ENCODE measurements at regions not wholly inside any gene's neighbourhood (a gene's known extent, or its start where the extent isn't known, plus 50 kb on each side); places are given as distances from the start of the nearest gene placed in this dataset.
A peak's percentile ranks its signal among the peaks of the same experiment; 100 is the strongest.
"Not testable (repeated sequence)": the region's sequence is repeated elsewhere in the genome, so short reads cannot be mapped to it uniquely, and the experiment has no call there.

DNA sequence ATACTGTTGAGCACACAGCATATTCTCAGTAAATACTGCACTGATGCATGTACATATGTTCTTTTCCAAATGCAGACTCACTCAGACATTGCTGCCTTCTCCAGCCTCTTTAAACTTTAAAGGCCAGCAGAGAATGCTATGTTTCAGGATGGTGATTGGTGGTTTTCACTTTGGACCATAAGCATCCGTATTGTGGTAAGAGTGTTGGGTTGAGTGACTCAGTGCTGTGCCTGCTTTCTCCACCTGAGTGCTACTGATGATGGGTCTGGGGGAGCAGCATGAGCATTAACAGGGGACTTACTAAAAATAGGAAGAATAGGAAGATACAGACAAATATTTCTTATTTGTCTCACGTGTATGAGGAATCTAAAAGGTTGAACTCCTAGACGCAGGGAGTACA, 56.3 kb upstream of the ZNF92 start:
- no peak for DNase-seq (ENCODE audit: low spot score)

DNA sequence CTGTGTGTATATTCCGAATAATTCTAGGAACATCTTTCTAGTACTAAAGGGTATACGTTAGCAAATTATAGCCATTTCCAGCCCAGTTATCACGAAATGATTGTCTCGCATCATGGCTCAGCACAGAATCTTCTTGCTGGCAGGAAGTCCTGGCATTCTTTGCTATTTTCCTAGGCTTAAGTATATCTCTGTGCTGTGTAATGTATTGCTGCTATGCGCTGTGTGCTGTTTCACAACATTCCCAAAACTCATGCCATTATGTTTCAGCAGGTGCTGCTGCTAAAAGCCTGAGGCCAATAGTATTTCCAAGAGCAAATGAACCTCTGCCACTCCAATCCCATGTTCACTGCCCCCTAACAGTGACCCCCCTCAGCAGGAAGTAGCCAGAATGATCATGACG, 62.9 kb upstream of the ZNF92 start:
- no peak for DNase-seq (ENCODE audit: low spot score)

DNA sequence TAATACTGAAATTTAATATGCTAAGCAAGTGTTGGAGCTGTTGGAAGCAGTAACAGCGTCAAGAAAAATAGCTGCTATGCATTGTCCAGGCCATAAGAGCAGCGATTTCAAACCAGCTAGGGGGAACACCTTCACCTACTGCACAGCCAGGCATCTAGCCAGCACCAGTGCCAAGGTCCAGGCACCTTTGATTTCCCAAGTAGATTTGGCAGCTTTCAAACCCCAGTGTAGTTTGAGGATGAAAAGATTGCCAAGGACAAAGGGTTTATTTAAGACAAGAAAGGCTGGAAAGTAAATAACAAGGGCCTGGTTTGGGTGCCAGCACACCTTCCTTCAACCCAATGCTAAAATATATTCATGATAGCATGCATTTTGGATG, 65.4 kb upstream of the ZNF92 start:
- no peak for DNase-seq (ENCODE audit: low spot score)

DNA sequence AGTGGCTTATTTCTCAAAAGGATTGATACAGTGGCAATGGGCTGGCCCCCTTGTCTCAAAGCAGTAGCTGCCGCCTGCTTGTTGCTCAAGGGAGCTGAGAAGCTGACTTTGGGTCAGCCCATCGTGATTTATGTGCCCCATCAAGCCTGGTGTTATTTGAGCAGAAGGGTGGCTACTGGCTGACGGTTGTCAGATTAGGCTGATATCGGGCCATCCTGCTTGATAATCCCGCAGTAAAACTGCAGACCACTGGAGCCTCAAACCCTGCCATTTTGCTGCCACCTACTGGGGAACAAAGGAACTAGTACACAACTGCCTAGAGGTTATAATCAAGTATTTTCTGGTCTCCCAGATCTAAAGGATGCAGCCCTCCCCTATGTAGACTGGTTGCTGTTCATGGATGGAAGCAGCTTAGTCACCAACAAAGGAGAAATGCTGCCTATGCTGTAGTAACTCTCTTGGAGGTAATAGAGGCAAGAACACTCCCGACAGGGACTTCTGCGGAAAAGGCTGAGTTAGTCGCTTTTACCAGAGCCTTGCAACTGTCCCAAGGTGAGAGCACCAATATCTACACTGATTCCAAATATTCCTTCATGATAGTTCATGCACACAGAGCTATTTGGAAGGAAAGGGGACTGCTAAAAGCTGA, 65.9 kb upstream of the ZNF92 start:
- DNase-seq (ENCODE audit: low spot score): peak; percentile 51

DNA sequence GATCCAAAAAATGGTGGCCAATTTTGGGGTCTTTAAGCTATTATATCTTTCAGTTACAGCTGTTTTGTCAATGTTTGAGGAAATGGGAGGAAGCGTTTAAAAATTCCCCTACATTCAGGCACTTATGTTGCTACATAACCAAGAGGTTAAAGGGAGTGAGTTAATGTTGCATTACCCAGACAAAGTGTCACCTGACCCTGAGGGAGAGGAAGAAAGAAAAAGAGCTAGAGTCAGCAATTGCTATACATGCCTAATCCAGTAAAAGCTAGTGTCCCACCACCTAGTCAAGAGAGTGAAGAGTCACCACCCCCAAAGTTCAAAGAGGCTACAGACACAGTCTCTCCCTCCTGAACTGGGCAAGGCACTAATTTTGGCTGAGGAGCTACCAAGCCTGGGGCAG, 69.5 kb upstream of the ZNF92 start:
- DNase-seq (ENCODE audit: low spot score): no peak

DNA sequence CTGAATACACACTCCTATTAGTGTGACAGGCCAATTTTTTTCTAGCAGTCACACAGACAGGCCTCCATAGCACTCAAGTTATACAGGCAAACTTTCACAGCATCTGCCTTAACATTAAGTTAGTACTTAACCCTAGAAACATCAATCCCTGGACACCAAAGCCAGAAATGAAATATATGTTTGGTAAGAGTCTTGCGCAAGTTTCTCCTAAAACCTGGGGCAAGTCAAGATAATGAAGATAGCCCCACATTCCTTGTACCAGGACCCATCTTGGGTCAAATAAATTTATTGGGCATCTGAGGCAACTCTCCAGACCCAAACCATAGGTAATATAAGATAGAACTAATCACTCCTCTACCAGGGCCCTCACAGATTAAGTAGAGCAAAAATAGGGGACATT, 70.8 kb upstream of the ZNF92 start:
- no peak for DNase-seq (ENCODE audit: low spot score)

DNA sequence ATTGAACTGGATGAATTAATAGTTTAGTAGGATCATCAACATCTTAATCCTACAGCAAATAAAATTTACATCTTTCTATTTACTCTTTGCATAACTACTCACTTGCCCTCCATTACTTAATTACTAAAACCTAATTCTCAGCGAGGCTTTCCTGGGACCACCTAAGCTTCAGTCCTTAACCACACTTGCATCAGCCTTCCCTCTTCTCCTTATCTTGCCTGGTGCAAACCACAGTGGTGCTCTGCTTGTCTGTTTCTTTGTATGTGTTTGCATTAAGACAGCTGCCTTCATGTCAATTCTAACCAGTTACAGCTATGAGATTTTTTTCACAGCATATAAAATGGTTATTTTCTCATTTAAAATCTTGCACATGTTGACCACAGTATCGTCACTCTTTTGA, 72.6 kb upstream of the ZNF92 start:
- DNase-seq (ENCODE audit: low spot score): no peak

DNA sequence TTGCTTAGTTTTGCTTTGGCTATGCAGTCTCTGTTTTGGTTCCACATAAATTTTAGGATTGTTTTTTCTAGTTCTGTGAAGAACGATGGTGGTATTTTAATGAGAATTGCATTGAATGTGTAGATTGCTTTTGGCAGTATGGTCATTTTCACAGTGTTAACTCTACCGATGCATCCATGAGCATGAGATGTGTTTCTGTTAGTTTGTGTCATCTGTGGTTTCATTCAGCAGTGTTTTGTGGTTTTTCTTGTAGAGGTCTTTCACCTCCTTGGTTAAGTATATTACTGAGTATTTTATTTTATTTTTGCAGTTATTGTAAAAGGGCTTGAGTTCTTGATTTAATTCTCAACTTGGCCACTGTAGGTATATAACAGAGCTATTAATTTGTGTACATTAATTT, 78.2 kb upstream of the ZNF92 start:
- no peak for DNase-seq (ENCODE audit: low spot score)

DNA sequence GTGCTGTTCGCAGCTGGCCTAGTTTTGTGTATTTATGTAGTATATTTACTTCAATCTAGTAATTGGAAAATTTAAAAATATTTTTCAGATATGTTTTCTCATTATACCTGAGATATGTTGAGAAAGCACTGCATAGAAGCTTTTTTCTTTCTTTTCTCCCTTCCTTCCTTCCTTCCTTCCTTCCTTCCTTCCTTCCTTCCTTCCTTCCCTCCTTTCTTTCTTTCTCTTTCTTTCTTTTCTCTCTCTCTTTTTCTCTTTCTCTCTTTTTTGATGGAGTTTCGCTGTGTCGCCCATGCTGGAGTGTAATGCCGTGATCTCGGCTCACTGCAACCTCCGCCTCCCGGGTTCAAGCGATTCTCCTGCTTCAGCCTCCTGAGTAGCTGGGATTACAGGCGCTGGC, 83.3 kb upstream of the ZNF92 start:
- DNase-seq (ENCODE audit: low spot score): not testable (repeated sequence)

DNA sequence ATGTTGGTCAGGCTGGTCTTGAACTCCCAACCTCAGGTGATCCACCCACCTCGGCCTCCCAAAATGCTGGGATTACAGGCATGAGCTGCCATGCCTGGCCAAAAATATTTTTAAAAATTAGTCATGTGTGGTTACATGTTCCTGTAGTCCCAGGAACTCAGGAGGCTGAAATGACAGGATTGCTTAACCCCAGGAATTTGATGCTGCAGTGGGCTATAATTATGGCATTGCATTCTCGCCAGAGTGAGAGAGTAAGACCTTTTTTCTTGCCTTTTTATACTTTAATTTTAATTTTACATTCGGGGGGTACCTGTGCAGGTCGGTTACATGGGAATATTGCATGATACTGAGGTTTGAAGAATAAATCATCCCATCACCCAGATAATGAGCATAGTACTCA, 86.6 kb upstream of the ZNF92 start:
- no peak for DNase-seq (ENCODE audit: low spot score)

DNA sequence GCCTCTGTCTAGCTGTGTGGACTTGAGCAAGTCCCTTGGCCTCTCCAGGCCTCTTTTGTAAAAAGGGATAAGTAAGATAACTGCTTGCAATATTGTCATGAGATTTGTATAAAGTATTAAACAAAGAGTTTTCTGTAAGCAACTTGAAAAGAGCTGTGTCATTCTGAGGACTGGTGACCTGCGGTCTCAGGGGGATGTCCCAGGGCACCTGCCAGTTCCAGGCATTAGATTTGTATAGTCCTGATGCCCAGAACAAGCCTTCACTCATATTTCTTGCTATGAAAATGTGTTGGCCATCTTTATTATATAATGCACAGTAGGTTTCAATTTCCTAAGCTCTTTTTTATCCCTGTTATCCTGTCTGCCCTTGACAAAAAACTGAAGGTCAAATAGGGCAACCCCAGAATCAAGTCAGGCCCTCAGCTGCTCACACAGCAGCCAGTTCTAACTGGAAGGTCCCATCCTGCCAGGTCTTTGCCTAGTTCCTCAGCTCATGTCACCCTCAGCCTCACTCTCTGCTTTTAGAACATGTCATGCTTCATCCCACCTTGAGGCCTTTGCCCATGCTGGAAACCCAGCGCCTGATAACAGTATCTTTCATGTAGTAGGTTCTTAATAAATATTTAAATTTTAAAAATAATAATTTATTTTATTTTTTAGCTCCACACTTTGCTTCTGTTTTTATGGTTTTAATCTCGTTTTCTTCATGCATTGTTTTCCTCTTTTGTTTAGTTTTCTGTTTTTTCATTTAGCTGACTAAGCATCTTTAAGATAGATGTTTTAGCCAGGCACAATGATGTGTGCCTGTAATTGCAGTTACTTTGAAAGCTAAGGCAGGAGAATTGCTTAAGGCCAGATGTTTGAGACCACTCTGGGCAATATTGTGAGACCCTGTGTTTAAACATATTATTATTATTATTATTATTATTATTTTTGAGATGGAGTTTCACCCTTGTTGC, 87.5 kb upstream of the ZNF92 start:
- DNase-seq (ENCODE audit: low spot score): no peak

DNA sequence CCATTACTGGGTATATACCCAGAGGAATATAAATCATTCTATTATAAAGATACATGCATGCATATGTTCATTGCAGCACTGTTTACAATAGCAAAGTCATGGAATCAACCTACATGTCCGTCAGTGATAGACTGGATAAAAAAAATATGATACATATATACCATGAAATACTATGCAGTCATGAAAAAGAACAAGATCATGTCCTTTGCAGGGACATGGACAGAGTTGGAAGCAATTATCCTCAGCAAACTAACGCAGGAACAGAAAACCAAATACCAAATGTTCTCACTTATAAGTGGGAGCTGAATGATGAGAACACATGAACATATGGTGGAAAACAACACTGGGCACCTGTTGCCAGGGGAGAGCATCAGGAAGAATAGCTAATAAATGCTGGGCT, 88.4 kb upstream of the ZNF92 start:
- not testable (repeated sequence) for DNase-seq (ENCODE audit: low spot score)

DNA sequence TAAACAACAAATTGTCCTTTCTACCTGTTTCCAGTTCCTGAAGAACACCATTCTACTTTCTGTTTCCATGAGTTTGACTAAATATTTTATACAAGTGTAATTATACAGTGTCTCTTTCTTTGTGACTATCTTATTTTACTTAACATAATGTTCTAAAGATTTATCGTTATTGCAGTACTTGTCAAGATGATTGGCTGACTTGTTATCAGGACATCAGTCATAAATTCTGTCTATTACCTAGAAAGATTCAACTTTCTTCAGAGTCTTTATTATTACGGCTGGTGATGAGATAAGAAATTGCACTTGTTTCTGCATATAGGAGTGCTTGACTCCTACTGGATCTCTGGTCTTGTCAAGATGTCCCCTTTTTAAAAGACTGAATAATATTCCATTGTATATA, 93.9 kb upstream of the ZNF92 start:
- DNase-seq (ENCODE audit: low spot score): no peak

DNA sequence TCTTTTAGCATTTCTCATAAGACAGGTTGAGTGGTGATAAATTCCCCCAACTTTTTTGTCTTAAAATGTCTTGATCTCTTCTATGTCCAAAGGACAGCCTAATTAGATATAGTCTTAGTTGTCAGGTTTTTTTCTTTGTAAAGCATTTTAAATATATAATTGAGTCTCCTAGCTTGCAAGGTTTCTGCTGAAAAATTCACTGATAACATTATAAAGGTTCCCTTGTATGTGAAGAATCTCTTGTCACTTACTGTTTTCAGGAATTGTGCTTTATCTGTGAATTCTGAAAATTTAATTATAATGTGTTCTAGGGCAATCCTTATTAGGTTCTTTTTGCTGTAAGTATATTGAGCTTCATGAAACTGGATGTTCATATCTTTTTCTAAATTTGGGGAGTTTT, 96.8 kb upstream of the ZNF92 start:
- DNase-seq (ENCODE audit: low spot score): no peak

DNA sequence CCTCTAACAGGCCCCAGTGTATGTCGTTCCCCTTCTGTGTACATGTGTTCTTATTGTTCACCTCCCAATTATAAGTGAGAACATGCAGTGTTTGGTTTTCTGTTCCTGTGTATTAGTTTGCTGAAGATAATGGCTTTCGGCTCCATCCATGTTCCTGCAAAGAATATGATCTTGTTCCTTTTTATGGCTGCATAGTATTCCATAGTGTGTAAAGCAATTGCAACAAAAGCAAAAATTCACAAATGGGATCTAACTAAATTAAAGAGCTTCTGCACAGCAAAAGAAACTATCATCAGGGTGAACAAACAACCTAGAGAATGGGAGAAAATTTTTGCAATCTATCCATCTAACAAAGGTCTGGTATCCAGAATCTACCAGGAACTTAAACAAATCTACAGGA, 102.2 kb upstream of the ZNF92 start:
- not testable (repeated sequence) for DNase-seq (ENCODE audit: low spot score)

DNA sequence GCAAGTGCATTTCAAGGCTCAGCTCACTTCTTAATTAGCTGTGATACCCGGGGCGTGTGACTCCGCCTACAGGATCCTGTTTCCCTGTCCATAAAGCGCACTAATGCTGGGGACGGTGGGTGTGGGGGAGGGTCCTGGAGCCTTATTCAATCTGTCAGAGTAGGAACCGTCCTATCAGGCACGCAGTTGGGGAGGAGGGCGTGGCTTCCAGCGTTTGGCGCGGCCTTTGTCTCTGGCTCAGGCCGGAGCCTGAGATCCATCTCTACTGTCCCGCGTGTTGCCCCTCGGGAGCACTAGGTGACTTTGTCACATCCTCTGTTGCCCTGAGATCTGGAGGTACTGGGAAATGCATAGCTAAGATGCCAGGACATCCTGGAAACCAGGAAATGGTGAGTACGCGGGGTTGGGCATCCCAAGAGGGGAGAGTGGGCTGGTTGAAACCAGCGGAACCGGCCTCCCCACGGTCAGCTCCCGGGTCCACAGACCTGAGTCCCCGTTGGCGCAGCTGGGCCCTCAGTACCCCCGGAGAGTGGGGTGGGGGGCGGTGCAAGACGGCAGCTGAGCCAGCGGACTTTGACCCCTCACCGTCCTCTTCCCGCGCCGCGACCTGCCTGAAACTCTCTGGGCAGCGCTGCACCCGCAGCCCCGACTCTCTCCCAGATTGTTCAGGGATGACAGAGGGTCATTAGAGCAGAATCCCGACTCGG, 104.4 kb upstream of the ZNF92 start:
- no peak for DNase-seq (ENCODE audit: low spot score)

DNA sequence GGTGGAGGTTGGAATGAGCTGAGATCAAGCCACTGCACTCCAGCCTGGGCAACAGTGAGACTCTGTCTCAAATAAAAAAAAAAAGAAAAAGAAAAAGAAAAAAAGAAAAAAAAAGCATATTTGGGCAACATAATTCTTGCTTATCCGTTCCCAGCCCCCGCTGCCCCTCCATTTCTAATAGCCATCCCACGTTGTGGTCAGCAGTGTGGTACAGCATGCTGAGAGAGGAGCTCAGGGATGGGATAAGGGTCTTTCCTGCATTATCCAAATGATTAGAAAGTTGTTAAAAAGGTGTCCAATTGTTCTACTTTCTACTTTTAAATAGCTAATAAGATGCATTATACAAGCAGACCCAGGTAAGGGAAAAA, 104.9 kb upstream of the ZNF92 start:
- DNase-seq (ENCODE audit: low spot score): no peak

DNA sequence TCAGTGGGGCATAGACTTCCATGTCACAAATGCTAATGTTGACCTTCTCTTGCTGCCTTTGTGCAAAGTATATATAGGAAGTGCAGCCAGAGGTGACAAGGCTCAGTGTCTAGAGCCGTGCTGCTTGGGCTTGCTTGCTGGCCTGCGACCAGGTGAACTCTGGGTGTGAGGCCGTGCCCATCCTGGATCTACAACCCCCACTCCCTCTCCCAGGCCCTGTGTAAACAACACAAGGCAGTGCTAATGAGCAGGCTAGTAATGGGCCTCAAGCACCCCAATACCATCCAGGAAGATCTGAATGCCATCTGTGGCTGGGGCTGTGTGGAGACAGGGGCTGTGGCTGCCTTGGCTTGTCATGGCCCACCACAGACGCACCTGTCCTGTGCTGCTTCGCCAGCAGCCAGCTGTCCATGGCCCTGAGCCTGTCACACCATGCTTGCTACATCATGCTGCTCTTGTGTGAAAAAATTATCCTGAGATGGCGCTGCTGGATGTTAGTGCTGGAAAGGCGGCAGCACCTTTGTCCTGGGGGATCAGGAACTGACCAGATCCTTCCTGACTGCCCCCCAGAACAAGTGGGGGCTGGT, 107.6 kb upstream of the ZNF92 start:
- DNase-seq (ENCODE audit: low spot score): no peak

DNA sequence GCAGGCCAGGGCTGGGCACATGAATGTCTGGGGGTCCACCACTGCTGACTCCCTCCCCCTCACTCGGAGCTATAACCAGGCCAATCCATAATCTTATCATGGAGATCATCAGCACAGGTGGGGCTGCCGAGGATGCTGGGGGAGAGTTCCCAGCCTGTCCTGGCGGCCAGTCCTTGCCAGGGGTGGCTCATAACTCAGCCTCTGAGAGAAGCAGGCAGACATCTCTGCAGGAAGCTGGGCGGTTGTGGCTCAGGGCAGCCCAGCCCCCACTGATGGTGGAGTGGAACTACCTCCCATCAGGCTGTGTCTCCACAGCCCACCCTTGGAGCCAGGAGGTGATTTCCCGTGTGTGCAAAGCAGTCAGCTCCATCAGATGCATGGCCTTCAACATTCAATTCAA, 109.4 kb upstream of the ZNF92 start:
- DNase-seq (ENCODE audit: low spot score): no peak

DNA sequence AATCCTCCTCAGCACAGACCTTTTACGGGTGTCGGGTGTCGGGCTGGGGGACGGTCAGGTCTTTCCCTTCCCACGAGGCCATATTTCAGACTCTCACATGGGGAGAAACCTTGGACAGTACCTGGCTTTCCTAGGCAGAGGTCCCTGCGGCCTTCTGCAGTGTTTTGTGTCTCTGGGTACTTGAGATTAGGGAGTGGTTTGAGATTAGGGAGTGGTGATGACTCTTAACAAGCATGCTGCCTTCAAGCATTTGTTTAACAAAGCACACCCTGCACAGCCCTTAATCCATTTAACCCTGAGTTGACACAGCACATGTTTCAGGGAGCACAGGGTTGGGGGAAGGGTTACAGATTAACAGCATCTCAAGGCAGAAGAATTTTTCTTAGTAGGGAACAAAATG, 113.0 kb upstream of the ZNF92 start:
- DNase-seq (ENCODE audit: low spot score): not testable (repeated sequence)

DNA sequence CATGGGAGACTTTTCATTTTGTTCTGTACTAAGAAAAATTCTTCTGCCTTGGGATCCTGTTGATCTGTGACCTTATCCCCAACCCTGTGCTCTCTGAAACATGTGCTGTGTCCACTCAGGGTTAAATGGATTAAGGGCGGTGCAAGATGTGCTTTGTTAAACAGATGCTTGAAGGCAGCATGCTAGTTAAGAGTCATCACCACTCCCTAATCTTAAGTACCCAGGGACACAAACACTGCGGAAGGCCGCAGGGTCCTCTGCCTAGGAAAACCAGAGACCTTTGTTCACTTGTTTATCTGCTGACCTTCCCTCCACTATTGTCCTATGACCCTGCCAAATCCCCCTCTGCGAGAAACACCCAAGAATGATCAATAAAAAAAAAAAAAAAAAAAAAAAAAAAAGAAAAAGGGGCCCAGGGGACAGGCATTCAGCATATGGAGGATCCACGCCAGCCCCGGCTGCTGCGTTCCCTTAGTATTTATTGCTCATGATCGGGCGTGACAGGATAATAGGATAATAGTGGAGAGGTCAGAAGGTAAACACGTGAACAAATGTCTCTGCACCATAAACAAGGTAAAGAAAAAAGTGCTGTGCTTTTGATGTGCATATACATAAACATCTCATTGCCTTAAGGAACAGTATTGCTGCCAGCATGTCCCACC, 113.7 kb upstream of the ZNF92 start:
- not testable (repeated sequence) for DNase-seq (ENCODE audit: low spot score)

DNA sequence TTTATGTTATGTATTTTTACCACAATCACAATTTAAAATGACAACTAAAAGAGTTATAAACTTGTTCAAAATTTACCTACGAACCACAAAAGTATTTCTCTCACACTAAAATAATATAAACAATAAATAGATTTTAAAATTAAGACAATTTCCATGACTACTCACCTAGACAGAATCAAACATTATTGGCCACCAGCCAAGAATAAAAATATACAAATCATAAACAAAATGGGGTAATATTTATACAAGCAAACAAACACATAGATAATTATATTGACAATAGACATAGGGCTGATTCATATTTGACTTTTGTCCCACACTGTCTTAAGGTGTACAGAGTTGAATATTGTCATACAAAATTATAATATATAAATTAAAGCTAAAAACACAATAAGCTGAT, 119.6 kb upstream of the ZNF92 start:
- no peak for DNase-seq (ENCODE audit: low spot score)
